ENCODE measurements at regions not wholly inside any gene's neighbourhood (a gene's known extent, or its start where the extent isn't known, plus 50 kb on each side); places are given as distances from the start of the nearest gene placed in this dataset.

DNA sequence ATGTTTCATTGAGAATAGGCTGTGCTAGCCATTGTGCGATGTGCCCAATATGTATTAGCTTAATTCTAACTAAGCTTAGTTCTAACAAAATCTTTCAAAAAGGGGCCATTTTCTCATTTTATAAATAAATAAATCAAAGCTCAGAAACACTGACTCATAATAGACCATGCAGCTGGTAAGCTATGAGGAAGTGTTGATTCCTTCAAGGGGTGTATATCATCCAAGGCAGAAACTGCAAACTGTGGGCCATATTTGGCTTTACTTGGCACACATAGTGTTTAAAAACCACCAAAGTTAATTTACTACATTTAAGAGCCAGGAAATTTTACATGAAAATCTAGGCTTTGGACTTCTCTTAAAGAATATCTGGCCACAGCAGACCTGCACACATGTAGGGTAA is 136.5 kb downstream of the ZNF621 start:
- no peak for TF ChIP-seq EZH2 (IDR thresholded peaks at IDR 0.05; ENCODE audit: borderline replicate concordance)
- no peak for TF ChIP-seq EZH2phosphoT487 (IDR thresholded peaks at IDR 0.05; ENCODE audit: low read depth, severe bottlenecking, unreplicated experiment)

Data from hepatocyte (in vitro differentiated cells).